NCI-H2227 (cell line): ENCODE measurements at regions not wholly inside any gene's neighbourhood (a gene's known extent, or its start where the extent isn't known, plus 50 kb on each side); places are given as distances from the start of the nearest gene placed in this dataset.
"Not testable (repeated sequence)": the region's sequence is repeated elsewhere in the genome, so short reads cannot be mapped to it uniquely, and the experiment has no call there.

Experiments used
- DNase-seq: peaks from one replicate; lab custom pipeline; 2025; ENCODE audit not compliant: unreplicated experiment; lab: John Stamatoyannopoulos, UW

DNA sequence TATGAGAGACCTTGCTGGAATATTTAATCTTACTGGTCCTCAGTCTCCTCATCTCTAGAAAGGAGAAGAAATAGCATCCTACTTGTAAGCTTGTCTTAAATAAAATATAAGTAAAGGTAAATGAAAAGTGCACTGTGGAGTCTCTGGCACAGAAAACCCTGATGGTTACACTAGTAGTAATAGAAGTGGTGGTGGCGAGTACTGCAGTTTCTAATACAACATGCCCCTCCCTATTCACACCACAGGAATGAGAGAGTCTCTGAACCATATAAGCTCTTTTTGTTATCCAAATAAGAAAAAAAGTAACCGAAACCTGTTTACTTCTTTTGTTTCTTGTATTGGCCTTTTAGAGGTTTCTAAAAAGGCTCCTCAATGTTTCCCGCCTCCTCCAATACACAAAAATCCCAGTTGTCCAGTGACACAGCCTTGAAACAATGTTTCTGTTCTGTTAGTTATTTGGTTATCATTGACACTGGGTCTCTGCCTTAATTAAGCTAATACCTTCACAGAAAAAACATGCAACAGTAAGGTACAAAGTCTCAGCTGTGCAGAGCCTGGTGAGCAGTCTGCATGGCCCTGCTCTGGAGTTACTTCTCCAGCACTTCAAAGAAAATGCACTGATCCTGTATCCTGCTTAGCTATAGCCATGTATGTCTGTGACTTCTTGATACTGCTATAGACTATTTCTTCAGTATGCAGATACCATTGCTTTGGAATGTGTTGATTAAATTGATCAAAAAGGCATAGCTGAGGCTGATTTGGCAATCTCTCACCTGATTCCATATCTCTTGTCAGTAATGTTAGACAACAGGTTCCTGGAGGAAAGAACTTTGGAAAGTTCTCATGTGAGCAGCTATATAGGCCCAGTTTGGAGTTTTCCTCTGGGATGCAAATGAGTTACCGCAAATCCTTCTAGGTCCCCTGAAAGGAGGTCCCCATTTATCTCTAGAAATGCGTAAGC is 315.6 kb upstream of the IL12A start:
- no peak for DNase-seq

DNA sequence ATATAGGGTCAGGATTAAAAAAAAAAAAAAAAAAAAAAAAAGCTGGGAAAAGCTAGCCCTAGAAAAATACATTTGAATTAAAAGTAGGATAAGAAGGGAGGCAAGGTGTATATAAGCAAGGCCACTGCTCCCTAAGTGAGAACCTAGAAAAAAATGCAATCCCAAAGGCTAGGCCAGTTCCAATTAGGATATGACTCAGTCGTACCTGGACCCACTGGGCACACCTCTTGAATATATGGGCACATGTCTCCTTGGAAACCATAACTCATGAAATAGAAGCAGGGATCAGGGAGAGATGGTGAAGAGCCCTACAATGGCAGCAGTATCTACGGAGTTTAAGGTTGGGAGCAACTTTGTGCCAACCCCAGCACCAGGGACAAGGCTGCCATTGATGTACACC is 314.1 kb upstream of the IL12A start:
- DNase-seq, result no peak

DNA sequence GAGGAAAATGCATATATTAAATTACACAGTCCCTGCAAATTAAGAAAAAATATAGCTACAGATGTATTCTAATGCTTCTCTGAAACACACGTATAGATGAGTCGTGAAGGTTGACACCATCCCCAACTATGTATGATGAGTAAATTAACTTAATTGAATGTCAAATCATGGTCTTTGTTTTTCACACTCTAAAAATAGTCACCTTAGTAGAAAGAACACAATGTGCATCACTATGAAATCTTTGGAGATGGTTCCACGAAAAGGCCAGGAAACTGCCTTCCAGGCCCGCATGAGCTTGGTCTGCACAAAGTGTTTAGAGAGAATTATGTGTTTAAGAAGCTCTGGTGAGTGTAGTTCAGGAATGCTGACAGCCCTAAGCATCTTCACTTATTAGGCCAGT is 313.4 kb upstream of the IL12A start:
- no peak for DNase-seq

DNA sequence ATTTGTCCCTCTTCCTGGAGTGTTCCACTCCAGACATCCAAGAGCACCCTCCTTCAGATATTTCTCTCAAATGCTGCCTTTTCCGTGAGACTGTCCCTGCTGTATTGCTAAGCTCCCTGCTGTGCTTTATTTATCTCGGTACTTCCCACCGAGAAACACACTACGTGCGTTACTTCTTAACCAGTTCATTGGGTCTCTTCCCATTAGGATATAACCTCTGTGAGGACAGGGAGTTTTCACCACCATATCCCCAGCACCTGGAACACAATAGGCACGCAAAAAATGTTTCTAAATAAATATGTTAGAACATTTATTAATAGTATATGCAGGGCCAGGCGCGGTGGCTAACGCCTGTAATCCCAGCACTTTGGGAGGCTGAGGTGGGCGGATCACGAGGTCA is 308.7 kb upstream of the IL12A start:
- DNase-seq, result no peak

DNA sequence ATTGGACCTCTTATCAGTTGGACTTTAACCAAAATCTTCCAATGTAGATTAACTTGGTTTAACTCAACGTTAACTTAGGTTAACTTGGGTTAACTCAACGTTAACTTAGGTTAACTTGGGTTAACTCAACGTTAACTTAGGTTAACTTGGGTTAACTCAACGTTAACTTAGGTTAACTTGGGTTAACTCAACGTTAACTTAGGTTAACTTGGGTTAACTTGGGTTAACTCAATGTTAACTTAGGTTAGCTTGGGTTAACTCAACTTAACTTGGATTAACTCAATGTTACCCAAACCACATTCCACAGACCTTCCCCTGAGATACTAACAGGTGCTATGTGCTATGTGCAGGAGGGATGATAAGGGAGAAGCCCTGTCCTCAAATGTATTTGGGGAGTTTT is 306.9 kb upstream of the IL12A start:
- DNase-seq, result not testable (repeated sequence)

DNA sequence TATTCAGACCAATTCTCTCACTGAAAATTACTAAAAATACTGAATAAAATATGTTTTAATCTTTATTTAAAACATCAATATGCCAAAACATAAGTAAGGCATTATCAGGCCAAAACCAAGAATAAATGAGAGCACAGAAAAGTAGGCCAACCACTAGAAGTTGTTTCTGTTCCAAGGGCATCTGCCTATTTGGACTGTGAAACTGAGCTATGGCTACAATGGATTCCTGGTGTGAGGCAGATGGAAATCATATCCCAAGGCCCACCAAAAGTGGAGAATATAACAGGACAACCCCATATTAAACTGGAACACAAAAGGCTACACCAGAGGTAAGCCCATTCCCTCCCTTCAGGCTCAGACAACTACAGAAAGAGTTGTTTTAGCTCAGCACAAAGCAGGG is 302.8 kb upstream of the IL12A start:
- no peak for DNase-seq

DNA sequence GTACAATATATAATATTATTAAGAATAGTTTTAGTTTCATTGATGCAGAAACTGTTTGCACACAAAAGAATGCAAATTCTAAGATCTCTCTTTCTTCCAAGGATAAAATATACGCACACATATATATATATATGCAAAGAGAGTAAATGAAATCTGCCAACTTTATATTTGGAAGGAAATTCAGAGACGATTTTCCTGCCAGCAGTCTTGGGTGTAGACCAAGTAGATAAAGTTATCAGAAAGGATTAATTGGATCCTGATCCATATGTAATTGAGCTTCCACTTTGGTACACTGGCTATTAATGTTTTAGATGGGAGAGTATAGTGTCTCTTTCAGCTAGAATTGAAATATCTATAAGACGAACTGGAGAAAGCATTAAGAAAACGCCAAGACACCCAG is 295.4 kb upstream of the IL12A start:
- no peak for DNase-seq

DNA sequence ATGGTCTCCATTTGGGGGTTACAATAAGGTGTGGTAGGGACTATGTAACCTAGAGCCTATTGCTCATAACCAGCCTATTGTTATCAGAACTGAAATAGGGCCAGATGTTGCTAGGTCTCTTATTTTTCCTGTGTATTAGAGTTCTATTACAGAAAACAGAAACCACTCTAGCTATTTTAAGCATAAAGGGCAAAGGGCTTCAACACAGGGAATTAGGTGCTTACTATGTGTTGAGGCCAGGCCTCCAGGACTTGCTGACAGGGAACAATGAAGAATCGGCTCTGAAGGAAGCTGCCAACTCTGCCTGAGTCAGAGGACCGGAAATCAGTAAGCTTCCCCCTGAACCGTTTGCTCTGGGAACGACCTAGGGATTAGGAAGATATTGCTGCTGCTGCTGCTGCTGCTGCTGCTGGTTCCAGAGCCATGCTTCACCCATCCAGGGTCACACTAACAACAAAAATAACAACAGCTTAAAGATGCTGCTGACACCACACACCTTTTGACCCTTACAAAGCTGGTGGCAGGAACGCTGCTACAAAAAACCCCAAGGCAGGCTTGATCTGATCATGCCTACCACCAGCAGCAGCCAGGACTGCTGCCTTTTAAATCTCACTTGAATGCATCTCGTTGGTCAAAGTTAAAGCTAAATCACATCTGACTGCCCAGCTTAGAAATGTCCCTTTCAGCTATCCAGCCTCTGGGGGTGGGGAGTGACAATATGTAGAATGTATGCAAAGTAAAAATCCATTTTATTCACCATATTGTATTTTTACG is 276.9 kb upstream of the IL12A start:
- peak; percentile 20 for DNase-seq

DNA sequence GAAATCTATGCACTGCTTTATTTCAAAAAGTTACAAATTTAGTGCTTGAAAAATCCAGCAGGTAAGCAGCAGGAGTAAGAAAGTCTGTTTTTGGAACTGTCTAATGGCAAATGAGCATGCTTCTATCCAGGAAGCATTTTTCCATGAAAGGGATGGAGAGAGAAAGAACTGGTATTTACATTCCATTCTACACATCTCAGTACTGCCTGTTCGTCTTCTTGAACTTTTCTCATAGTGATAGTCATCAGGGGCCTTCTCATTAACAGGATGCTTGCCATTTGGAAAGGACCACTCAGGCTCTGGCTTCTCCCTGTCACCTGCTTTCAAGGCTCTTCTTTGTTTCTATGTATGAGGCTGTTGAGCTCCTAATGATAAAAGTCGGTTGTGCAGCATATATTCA is 267.3 kb upstream of the IL12A start:
- DNase-seq, result no peak

DNA sequence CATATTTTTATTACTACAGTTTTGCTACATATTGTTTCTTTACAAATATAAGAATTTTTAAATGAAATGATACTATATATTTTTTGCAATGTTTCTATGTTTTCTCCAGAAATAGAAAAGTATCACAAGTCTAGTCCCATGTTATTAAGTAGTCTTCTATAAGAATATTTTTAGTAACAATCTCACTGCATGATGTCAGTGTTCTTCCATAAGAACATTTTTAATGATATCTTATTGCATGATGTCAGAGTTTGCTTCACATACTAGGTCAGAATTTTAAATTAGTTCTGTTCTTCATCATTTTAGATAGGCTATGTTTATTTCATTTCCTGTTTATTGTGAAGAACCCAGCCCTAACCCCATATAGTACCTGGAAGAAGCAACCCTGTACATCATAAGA is 265.3 kb upstream of the IL12A start:
- DNase-seq, result no peak

DNA sequence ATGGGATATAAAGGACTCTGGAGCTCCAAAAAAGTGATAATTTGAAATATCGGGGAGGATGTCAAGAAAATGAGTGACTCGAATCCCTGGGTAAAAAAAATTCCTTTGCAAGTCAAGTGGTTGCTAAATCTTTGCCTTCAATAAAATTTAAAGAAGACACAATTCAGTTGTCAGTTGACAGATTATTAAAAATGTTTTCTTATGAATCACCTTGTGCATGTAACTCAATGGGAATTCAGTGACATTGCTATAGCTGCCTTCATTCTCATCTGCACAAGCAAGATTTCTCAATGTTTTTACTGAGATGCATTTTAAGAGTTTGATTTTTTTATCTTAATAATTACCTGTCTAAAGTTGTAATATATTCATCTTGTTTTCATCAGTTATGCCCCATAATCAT is 264.0 kb upstream of the IL12A start:
- DNase-seq, result no peak

DNA sequence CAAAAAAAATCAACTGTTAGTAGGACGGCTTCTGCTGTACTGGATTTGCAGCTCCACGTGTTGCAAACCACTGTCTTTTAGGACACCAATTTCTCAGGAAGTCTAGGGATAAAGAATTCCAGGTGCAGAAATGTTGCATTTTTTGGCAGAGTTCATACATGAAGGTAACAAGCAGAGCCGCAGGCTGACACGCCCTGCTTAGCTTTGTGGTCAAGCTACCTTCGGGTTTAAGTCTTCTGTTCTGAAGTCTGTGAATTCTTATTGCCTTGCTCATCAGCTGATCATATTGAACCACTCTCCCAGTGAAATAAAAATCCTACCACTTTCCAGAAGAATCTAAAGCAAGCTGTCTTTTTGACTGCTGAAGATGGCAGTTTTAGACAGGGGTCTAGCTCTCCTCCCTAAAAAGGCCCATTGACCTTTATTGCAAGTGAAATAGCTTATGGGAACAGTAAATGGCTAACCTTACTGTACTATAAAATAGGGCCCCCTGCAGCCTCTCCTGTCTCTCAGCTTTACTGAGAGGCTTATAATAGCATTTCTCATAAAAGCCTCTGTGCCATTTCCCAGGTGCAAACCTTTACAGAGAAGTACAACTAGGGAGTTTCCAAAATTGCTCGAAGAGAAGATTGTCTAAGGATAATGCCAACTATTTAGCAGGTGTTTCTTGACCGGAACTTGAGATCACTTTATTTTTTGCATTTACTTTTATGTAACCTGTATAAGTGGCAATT is 262.2 kb upstream of the IL12A start:
- DNase-seq, result peak; percentile 20

DNA sequence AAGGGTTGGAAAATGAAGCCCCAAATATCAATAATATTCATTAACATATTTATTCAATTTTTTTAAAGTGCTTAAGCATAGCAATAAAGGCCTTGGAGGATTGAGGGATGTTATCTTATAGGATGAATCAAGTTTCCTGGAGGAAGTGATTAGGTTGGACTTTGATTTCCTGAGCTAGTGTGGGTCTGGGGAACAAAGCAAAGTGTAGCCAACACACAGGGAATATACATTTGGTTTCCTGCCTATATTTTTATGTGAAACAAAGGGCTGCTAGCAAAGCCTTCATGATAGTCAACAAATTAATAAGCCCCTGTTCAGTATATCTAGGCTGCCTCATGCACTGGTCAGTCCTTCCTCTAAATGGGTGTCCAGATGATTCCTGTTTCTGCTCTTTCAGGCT is 261.1 kb upstream of the IL12A start:
- no peak for DNase-seq

DNA sequence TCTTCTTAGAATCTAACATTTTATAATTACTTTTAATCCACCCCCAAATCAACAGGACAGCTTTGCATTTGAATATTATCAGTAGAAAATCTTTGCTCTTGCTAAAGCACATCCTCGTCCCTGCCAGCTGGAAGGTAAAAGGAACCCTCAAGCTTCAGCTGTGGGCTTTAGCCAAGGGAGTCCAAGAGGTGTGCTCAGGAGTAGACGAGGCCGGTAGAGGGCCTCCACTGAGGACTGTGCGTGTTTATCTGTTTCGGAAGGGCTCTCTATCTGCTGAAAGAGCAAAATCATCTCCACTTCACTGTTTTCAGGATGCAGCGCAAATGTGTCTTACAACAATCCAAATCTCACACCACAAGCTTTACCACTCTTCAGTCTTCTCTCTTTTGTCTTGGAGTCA is 257.4 kb upstream of the IL12A start:
- no peak for DNase-seq

DNA sequence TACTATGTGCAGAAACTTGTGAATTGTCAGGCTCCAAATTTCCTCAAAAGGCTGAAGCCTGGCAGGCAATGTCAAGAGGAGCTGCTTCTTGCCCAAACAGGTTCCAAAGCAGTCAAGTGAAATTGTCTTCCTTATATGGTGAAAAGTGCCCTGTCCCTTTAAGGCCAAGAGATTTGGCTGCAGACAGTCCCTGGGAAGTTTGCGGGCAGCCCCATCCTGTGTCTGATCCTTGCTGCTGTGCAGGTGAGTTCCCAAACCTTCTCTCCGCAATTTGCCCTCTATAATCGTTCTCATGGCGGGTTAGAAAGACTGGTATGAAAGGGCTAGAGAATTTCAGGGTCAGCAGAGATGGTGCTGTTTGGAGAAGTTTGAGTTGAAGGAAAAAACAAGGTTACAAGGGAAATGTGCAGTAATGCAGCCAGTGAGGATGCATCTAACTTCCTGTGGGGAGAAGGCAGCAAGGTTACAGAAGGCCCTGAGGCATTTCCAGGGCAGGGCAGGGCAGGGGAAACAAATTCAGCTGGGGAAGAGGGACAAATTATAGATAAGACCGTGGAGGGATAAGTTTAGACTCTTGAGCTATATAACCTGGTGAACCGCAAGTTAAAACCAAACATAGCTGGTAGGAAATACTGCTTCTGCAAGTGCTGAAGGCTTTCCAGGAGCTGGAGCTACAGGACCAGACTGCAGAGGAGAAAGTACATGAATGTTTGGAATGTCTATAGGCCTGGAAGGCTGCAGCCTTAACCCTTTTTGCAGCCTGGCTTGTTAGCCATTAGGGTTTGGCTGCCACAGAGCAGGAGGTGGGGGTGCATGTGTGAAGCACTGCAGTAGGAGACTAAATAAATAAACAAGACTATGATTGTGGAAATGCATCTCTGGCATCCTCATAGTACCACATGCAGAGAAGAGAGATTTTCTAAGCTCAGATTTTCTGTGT is 256.2 kb upstream of the IL12A start:
- DNase-seq, result no peak

DNA sequence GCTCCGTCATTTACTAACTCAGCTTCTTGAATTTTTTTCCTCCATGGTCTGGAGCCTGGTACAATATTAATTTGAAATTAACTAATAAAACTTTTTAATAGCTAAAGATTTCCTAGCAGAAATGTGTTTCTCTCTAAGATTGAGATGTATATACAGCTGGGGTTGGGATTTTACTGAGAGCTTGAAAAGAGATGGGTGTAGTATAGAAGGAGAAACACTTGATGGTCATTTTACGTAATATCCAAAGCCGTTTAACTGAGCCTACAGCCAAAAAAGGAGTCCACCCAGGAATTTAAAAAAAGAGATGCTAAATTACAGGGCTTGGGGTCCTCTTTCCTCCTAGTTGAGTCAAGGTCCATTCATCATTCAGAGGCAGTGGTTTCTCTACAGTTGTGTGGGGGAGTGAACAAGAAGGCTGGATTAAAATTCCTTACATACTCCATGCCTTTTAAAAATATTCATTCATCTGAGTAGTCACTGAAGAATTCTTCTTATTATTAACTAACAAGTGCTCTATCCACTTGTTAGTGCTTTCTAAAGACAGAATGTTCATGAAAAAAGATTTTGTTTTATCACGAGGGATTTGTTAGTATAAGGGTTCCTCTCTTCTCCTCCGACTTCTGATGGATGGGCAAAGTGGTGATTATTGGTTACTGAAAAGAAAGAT is 255.3 kb upstream of the IL12A start:
- DNase-seq, result no peak

DNA sequence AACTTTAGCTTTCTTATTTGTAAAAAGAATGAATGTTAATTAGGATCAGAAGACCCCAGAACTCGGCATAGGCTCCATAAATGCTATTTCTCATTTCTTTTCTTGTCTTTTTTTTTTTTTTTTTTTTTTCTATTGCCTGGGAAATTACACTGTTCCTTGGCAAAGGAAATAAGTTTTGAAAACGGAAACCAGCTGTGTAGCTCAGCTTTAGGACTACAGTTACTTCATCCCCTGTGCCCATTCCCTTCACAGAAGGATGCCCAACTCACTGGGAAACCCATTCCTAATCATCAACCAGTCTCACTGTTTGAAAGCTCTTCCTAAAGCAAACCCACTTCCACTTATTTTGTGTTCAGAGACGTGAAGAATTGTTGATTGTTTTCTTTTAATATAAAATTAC is 254.0 kb upstream of the IL12A start:
- no peak for DNase-seq

DNA sequence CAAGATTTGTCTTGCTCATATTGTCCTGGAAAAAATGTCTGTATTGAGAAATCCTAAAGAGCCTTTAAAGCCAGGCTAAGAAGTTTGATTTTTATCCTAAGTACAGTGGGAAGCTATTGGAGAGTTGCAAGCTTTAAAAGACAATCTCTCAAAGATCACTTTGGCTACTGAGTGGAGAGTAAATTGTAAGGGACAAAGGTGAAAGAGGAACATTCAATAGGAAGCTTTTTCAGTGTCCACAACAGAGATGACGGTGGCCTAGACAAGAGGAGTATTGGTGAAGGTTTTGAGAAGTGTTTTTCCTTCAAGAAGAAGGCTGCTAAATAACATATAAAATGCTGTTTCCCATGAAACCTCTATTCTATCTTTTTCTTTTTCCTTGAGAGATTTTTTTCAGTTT is 249.5 kb upstream of the IL12A start:
- DNase-seq, result no peak

DNA sequence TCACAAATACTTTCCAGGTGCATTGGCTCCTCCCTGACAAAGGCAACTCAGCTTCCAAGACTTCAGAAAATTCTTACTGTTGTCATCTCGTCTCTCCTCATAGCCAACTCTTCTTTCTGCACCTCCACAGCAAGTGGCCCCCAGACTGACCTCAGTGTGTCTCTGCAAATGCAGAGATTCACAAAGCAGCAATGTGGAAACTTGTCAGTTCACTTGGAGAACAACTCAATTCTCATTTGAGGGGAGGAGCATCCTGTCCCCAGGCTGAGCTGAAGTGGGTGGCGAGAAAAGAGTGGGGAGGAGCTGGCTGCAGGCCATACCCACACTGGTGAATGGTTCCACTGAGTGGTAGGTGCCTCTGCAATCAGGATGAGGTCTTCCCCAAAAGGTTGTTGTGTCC is 248.7 kb upstream of the IL12A start:
- DNase-seq, result no peak

DNA sequence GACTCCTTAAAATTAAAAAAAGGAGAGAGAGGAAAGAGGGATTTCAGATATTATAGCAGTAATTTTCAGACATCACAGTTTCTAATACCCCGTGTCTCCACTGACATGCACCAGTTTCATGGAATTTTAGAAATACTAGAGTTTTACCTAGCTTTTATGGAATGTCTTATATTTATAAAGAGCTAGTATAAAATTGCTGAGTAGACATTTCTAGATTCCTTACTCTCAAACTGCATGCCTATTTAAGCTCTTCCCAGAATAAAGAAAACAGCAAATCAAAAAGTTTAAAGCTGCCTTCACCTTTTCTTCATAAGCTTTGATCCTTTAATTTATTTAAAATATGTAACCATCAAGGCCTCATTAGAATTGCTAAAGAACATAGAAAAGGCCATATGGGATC is 247.4 kb upstream of the IL12A start:
- DNase-seq, result no peak
